Stimulated activated CD4-positive, alpha-beta T cell treated with anti-CD3 and anti-CD28 coated beads, Interleukin-4, amount 100 ng/mL, for 24 hours (primary cell): ENCODE measurements at regions not wholly inside any gene's neighbourhood (a gene's known extent, or its start where the extent isn't known, plus 50 kb on each side); places are given as distances from the start of the nearest gene placed in this dataset.
"Not testable (repeated sequence)": the region's sequence is repeated elsewhere in the genome, so short reads cannot be mapped to it uniquely, and the experiment has no call there.

Experiments
- DNase-seq: peaks from one replicate; pipeline ENCODE4 v3.0.0-alpha.2; 2020

- no peak for DNase-seq
These were observed 113.9 kb downstream of the SNRPN start for GRCh38 chr15:25068696-25069095.

GRCh38 chr15:25070353-25070963 lies 115.7 kb downstream of the SNRPN start:
- no peak for DNase-seq

- DNase-seq, result no peak
These were observed 118.2 kb downstream of the SNRPN start for GRCh38 chr15:25072857-25073476.

- DNase-seq, result no peak
These were observed 132.3 kb downstream of the SNRPN start for GRCh38 chr15:25087137-25087536.

GRCh38 chr15:25088261-25088790 lies 133.5 kb downstream of the SNRPN start:
- no peak for DNase-seq

- no peak for DNase-seq
These were observed 134.8 kb downstream of the SNRPN start for GRCh38 chr15:25089577-25089976.

GRCh38 chr15:25090073-25090733 lies 135.4 kb downstream of the SNRPN start:
- DNase-seq, result no peak

- no peak for DNase-seq
These were observed 136.8 kb downstream of the SNRPN start for GRCh38 chr15:25091421-25092158.

- DNase-seq, result no peak
These were observed 137.9 kb downstream of the SNRPN start for GRCh38 chr15:25092661-25093060.

- DNase-seq, result no peak
These were observed 138.8 kb downstream of the SNRPN start for GRCh38 chr15:25093455-25094029.

- DNase-seq, result no peak
These were observed 139.3 kb downstream of the SNRPN start for GRCh38 chr15:25094066-25094465.

- DNase-seq, result no peak
These were observed 139.7 kb downstream of the SNRPN start for GRCh38 chr15:25094519-25094918.

GRCh38 chr15:25095179-25095578 lies 140.4 kb downstream of the SNRPN start:
- no peak for DNase-seq

GRCh38 chr15:25099966-25100365 lies 145.2 kb downstream of the SNRPN start:
- DNase-seq, result not testable (repeated sequence)

GRCh38 chr15:25106209-25106608 lies 151.4 kb downstream of the SNRPN start:
- no peak for DNase-seq

- no peak for DNase-seq
These were observed 179.0 kb downstream of the SNRPN start for GRCh38 chr15:25133804-25134203.

- no peak for DNase-seq
These were observed 179.8 kb downstream of the SNRPN start for GRCh38 chr15:25134546-25134945.

- DNase-seq, result no peak
These were observed 181.3 kb downstream of the SNRPN start for GRCh38 chr15:25136119-25136518.

GRCh38 chr15:25137013-25137412 lies 182.2 kb downstream of the SNRPN start:
- DNase-seq, result no peak

- no peak for DNase-seq
These were observed 214.5 kb downstream of the SNRPN start for GRCh38 chr15:25169318-25169717.

- DNase-seq, result no peak
These were observed 215.4 kb downstream of the SNRPN start for GRCh38 chr15:25170113-25170731.

GRCh38 chr15:25170781-25171110 lies 216.0 kb downstream of the SNRPN start:
- DNase-seq, result no peak
